ENCODE measurements at regions not wholly inside any gene's neighbourhood (a gene's known extent, or its start where the extent isn't known, plus 50 kb on each side); places are given as distances from the start of the nearest gene placed in this dataset.

DNA sequence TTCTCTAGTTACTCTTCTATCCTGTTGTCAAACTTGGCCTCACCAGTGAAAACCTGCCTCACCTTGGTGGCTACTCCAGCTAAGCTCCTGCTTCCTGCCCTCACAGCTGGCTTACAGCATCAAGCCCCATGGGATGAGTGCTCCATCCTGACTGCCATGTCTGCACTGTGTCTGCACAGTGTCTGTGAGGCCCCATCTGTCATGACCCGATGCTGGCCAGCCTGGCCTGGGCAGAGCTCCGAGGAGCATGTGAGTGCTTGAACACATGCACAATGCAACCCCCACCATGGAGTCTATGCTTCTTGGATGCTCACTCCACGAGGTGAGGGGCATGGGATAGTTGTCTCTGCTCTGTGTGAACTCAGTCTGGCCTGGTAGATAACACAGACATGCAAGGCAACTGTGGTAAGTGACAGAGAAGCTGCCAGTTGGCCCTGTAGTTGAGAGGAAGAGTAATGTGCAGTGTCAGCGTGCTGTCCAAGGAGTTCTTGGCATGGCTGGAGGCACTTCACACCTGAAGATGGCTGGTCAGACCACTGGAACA lies 207.1 kb upstream of the ZNF32 start:
- no peaks in the 10 kb centered on the region for H3K9me3 ChIP-seq (ENCODE audit: insufficient read depth, low read depth, low read length)
- no peak overlapping the region for H3K9ac ChIP-seq (ENCODE audit: low read depth, low read length, poor library complexity, severe bottlenecking)

GRCh38 chr10:43854007-43854406 lies 205.3 kb upstream of the ZNF32 start:
- H3K9ac ChIP-seq (ENCODE audit: low read depth, low read length, poor library complexity, severe bottlenecking): no peak overlapping the region
- H4K20me1 ChIP-seq (ENCODE audit: insufficient read depth, low read length, poor library complexity, severe bottlenecking): no peaks in the 10 kb centered on the region
- TF ChIP-seq CTCF (conservative IDR thresholded peaks at IDR 0.05; ENCODE audit: low read length): no peak
- no peak for TF ChIP-seq EZH2phosphoT487 (IDR thresholded peaks at IDR 0.05; ENCODE audit: borderline replicate concordance)
- no peaks in the 10 kb centered on the region for H3K9me3 ChIP-seq (ENCODE audit: insufficient read depth, low read depth, low read length)
- no peaks in the 10 kb centered on the region for H3K4me1 ChIP-seq (ENCODE audit: insufficient read depth, low read length, poor library complexity, severe bottlenecking)
- H2AFZ ChIP-seq (ENCODE audit: low read length): no peak overlapping the region
- no peaks in the 10 kb centered on the region for H3K36me3 ChIP-seq (ENCODE audit: insufficient read depth, low read length)
- H3K27me3 ChIP-seq (ENCODE audit: insufficient read depth, low read length, poor library complexity, severe bottlenecking): no peaks in the 10 kb centered on the region
- no peaks in the 10 kb centered on the region for H3K79me2 ChIP-seq (ENCODE audit: insufficient read depth, low read length)
- no peaks in the 10 kb centered on the region for H3K9me2 ChIP-seq (replicated peaks; ENCODE audit: low read depth, low read length)
- no peaks in the 10 kb centered on the region for H3F3A ChIP-seq (ENCODE audit: low read depth)
- no peak overlapping the region for H3K4me3 ChIP-seq (ENCODE audit: low read length, poor library complexity, severe bottlenecking)
- no peak overlapping the region for H3K4me2 ChIP-seq (ENCODE audit: low read depth, low read length, poor library complexity, severe bottlenecking)

More for the DNA sequence above, 207.1 kb upstream of the ZNF32 start:
- no peaks in the 10 kb centered on the region for H4K20me1 ChIP-seq (ENCODE audit: insufficient read depth, low read length, poor library complexity, severe bottlenecking)
- H3K36me3 ChIP-seq (ENCODE audit: insufficient read depth, low read length): no peaks in the 10 kb centered on the region
- no peaks in the 10 kb centered on the region for H3K27me3 ChIP-seq (ENCODE audit: insufficient read depth, low read length, poor library complexity, severe bottlenecking)
- H3K4me2 ChIP-seq (ENCODE audit: low read depth, low read length, poor library complexity, severe bottlenecking): no peak overlapping the region
- no peaks in the 10 kb centered on the region for H3K4me1 ChIP-seq (ENCODE audit: insufficient read depth, low read length, poor library complexity, severe bottlenecking)
- no peaks in the 10 kb centered on the region for H3K79me2 ChIP-seq (ENCODE audit: insufficient read depth, low read length)
- no peak overlapping the region for H3K4me3 ChIP-seq (ENCODE audit: low read length, poor library complexity, severe bottlenecking)
- TF ChIP-seq CTCF (conservative IDR thresholded peaks at IDR 0.05; ENCODE audit: low read length): no peak
- no peak for TF ChIP-seq EZH2phosphoT487 (IDR thresholded peaks at IDR 0.05; ENCODE audit: borderline replicate concordance)
- H3K9me2 ChIP-seq (replicated peaks; ENCODE audit: low read depth, low read length): no peaks in the 10 kb centered on the region
- no peaks in the 10 kb centered on the region for H3F3A ChIP-seq (ENCODE audit: low read depth)
- no peak overlapping the region for H2AFZ ChIP-seq (ENCODE audit: low read length)

GRCh38 chr10:43853369-43853768 lies 204.7 kb upstream of the ZNF32 start:
- Histone ChIP-seq H3K4me1 (ENCODE audit: insufficient read depth, low read length, poor library complexity, severe bottlenecking) (no peaks in the 10 kb centered on the region), H3K79me2 (ENCODE audit: insufficient read depth, low read length) (no peaks in the 10 kb centered on the region), H3K9ac (ENCODE audit: low read depth, low read length, poor library complexity, severe bottlenecking) (no peak overlapping the region), H3K9me3 (ENCODE audit: insufficient read depth, low read depth, low read length) (no peaks in the 10 kb centered on the region), H4K20me1 (ENCODE audit: insufficient read depth, low read length, poor library complexity, severe bottlenecking) (no peaks in the 10 kb centered on the region), H3K4me3 (ENCODE audit: low read length, poor library complexity, severe bottlenecking) (no peak overlapping the region), H3K4me2 (ENCODE audit: low read depth, low read length, poor library complexity, severe bottlenecking) (no peak overlapping the region), H3F3A (ENCODE audit: low read depth) (no peaks in the 10 kb centered on the region), H3K36me3 (ENCODE audit: insufficient read depth, low read length) (no peaks in the 10 kb centered on the region), H3K27me3 (ENCODE audit: insufficient read depth, low read length, poor library complexity, severe bottlenecking) (no peaks in the 10 kb centered on the region), H3K9me2 (replicated peaks; ENCODE audit: low read depth, low read length) (no peaks in the 10 kb centered on the region), H2AFZ (ENCODE audit: low read length) (no peak overlapping the region)
- TF ChIP-seq CTCF (conservative IDR thresholded peaks at IDR 0.05; ENCODE audit: low read length) (no peak), EZH2phosphoT487 (IDR thresholded peaks at IDR 0.05; ENCODE audit: borderline replicate concordance) (no peak)
